ENCODE measurements at regions not wholly inside any gene's neighbourhood (a gene's known extent, or its start where the extent isn't known, plus 50 kb on each side); places are given as distances from the start of the nearest gene placed in this dataset.

- DNase-seq, result no peak
Observed at GRCh38 chr2:134128746-134129145, 125.1 kb upstream of the MGAT5 start.

GRCh38 chr2:134129900-134130537 lies 123.9 kb upstream of the MGAT5 start:
- DNase-seq, result no peak

DNA sequence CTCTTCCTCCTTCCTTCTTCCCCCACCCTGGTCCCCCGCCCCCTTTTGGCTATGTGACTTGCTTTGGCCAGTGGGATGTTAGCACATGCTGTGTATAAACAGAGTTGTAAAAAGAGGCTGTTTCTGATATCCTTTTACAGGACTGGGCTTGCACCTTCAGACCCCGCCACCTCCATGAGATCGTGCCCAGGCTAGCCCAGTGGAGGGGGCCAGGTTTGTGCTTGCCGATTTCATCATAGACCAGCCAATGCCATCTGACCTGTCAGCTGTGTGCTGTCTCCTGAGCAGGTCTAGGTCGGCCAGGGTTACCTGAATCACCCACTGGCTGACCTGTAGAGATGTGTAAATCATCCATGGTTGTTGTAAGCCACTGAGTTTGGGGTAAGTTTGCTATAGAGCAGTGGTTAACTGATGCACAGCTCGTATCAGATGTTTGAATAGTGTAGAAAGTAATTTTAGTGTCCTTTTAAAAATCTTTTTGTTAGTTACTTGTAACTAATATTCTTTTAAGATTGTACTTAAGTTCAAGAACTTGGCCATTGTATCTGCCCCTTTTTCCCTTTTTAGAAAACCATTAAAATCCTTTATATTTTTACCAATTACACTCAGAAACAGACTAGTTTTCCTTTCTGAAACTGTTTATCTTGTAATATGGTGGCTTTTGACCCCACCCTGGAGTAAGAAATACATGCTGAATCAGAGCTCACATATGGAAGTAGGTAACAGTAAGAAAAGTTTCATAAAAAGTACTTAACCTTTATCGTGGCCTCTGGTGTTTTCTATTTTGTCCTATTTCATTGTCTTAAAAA lies 122.0 kb upstream of the MGAT5 start:
- no peak for DNase-seq

GRCh38 chr2:134132490-134132857 lies 121.4 kb upstream of the MGAT5 start:
- DNase-seq, result no peak

DNA sequence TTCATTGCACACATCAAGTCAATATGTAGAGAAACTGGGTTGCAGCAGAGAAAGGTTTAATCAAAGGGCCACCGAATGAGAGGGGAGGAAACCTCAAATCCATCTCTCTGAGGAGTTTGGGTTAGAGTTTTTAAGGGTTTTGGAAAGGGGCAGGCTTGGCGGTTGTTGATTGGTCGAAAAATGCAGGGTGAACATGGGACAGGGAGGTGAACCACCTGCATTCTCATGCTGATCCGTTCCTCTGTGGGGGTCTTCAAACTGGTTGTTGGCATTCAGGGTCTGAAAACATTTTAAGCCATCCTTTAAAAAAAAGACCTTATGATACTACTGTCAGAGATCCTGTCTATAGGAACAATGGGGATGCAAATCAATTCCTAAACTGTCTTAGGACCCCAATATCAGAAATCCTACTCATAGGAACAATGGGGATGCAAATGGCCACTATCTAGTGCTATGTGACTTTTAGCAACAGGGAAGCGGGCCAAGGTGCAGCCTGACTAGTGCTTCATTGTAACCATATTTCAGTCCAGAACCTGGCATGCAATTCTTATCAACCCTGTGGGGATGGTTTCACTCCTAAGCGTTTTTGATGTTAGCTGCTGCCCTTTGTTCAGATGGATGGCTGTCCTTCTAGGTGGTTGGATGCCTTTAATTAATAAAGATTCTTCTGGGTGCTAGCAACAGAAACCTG lies 120.1 kb upstream of the MGAT5 start:
- no peak for DNase-seq

DNA sequence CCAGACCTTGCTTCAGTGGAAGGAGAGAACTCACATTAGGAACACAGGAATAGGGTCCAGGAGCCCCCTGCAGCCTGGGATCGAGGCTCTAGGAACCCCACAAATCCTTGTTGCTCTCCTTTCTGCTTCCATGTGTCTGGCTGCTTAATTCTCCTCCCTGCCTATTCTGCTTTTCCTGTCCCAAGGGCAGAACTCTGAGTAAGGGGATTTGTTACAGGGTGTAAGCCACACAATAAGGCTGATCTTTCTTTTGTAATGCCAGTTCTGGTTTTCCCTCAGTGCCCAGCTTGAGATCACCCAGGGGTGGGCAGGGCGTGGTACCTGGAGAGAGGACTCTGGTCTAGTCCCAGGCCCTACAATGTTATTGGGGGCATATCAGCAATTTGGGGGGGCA lies 119.6 kb upstream of the MGAT5 start:
- DNase-seq, result no peak

- DNase-seq, result no peak
Observed at GRCh38 chr2:134134827-134135226, 119.0 kb upstream of the MGAT5 start.

DNA sequence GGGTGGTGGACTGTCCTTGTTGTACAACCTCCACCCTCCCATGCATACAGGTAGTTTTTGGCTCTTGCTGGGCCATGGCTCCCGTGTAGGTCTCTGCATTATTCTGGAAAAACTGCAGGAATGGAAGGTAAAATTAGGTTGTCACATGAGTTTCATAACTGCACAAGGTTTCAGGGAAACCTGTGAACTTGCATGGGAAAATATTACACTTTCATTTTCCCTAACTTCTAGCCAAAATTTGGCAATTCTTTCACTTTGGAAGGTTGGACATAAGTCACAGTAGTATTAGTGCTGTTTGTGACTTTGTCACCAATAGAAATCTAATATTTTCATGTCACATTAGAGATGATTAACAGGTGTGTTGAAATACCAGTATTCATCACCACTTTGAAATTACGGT lies 118.1 kb upstream of the MGAT5 start:
- DNase-seq, result no peak

DNA sequence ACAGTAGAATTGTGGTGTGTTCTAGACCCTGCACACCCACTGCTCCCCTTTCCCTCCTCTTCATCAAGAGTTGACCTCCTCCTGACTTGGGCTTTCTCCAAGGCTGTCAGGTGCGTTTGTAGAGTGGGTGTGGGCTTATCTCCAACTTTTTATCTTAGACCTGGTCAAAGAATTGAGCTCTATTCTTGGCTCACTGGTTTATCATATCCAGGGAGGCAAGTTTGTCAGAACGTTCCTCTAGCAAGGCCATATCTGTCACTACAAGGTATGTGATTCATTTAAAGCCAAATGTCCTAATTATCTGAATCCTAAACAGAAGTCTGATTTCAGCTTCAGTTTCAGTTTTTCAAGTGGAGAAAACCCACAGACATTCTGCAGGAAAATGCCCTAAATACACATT lies 117.1 kb upstream of the MGAT5 start:
- no peak for DNase-seq

GRCh38 chr2:134137182-134137611 lies 116.7 kb upstream of the MGAT5 start:
- DNase-seq, result no peak

GRCh38 chr2:134138115-134138514 lies 115.8 kb upstream of the MGAT5 start:
- no peak for DNase-seq

- DNase-seq, result no peak
Observed at GRCh38 chr2:134139611-134140010, 114.3 kb upstream of the MGAT5 start.

DNA sequence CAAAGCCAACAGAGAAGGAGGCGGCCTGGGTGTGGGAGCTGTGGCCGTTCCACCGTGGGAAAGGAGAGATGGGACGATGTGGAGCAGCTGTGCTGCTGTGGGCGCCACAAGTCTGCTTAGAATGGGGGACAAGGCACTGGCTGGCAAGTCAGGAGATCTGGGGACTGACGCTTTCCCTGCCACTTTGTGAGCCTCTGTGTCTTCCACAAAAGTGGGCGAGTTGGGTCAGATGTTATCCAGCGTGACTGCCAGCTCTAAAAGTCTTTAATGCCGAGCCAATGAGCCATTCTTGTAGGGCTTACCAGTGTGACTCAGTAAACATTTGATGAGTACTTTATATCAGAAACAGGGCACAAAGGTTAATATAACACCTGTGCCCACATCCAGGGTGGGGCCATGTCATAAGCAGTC lies 113.6 kb upstream of the MGAT5 start:
- no peak for DNase-seq

GRCh38 chr2:134141598-134142340 lies 112.1 kb upstream of the MGAT5 start:
- no peak for DNase-seq

DNA sequence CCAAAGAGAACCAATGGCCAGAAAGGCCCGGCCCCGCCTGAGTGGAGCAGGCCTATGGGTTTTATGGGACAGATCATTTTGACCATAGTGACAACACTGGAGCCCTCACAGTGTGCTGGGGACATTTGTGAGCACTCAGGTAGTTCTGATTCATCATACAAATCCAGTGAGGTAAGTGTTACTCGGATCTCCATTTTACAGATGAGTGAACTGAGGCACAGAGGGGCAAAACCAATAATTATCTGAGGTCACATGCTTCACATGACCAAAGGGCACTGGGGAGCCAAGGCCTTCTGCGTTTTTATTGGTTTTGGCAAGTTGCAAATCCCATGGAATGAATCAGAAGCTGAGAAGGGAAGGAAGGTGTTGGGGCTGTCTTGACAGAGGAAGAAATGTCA lies 111.5 kb upstream of the MGAT5 start:
- DNase-seq, result no peak

- DNase-seq, result no peak
Observed at GRCh38 chr2:134142903-134143302, 111.0 kb upstream of the MGAT5 start.

GRCh38 chr2:134143568-134143967 lies 110.3 kb upstream of the MGAT5 start:
- DNase-seq, result no peak

DNA sequence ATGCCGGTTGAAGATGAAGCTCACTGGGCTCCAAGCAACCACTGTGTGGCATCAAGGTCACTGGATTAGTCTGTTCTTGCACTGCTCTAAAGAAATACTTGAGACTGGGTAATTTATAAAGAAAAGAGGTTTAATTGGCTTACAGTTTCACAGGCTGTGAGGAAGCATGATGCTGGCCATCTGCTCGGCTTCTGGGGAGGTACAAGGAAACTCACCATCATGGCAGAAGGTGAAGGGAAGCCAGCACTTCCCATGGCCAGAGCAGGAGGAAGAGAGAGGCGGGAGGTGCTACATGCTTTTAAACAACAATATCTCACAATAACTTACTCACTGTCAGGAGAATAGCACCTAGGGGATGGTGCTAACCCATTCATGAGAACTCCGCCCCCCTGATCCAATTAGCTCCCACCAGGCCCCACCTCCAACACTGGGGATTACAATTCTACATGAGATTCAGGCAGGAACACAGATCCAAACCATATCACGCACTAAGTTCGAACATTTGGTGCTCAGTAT lies 109.7 kb upstream of the MGAT5 start:
- no peak for DNase-seq

GRCh38 chr2:134144651-134145050 lies 109.2 kb upstream of the MGAT5 start:
- no peak for DNase-seq

DNA sequence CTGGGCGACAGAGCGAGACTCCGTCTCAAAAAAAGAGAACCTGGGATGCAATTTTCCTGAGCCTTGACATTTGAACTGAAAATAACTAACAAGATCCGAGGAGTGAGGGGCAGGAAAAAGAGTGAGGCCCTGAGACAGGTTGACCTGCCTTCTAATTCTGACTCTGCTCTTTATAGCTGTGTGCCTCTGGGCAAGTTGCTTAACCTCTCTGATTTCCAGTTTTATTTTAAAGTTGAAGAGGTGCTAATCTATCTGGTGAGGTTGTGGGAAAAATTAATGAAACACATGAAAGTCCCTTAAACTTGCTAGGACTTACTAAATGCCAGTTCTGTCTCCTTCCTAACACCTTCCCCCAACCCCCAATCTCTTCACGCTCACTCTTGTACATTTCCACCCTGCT lies 108.4 kb upstream of the MGAT5 start:
- no peak for DNase-seq

- no peak for DNase-seq
Observed at GRCh38 chr2:134146161-134146560, 107.7 kb upstream of the MGAT5 start.

DNA sequence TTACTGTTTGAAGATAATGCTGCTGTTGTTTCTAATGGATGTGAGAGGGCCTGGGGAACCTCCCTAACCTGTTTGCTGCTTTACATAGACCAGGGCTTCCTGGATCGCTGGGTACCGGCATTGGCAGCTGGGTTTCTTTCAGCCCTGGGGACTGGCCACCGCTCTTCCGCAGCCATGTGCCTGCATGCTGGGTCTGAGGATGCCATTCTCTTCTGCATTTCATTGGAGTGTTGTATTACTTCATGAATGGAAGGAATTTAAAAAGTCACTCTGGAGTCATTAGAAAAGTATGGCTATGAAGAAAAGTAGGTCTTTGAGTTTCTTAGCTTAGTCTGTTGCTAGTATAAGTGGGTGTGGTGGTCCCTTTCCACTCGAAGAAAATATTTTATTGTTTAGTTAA lies 107.3 kb upstream of the MGAT5 start:
- no peak for DNase-seq

- DNase-seq, result no peak
Observed at GRCh38 chr2:134148172-134148571, 105.7 kb upstream of the MGAT5 start.
